Left ventricle myocardium superior (tissue), 1 donor: ENCODE measurements at regions not wholly inside any gene's neighbourhood (a gene's known extent, or its start where the extent isn't known, plus 50 kb on each side); places are given as distances from the start of the nearest gene placed in this dataset.
"Not testable (repeated sequence)": the region's sequence is repeated elsewhere in the genome, so short reads cannot be mapped to it uniquely, and the experiment has no call there.

Source experiments
- ATAC-seq: fragments of 200-7000 bp; cut with Tn5 transposase; one replicate; pipeline ENCODE4 v1.9.1; 2020; ENCODE audit warnings: mild to moderate bottlenecking, moderate library complexity
- DNase-seq: peaks from one replicate; pipeline ENCODE4 v3.0.0-alpha.2; 2020
- intact Hi-C: fragments of 100-400 bp; cut with micrococcal nuclease; formaldehyde crosslinking; loops from one replicate; pipeline ENCODE4 v1.11.0; 2022
- donor health status: DM: no; HTN: yes; CAD: no; lungs with severe emphysema.

DNA sequence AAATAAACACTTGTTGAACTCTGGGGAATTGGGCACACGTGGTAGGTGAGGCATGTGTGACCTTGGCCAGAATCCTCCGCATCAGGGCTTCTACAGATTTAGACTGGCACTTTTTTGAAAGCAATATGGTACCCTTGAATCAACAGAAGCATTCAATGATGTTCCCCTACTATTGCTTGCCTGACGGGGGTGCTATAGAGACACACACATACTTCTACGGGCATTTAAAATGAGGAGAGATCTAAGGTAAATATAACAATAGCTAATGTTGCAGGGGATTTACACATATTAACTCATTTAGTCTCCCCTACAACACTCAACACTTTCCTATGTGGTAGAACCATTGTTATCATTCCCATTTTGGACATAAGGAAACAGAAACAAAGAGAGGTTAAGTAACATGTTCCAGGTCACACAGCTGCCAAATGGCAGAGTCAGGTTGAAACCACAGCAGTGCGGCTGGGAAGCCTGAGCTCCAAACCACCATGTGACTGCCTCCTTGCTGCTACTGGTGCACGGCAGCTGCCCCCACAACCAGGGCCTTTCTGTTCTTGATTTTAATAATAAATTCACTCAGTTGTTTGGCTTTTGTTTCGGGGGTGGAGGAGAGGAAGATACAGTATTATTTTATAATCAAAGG is 147.4 kb downstream of the ZNF281 start:
- intact Hi-C loops = no loop called here
- ATAC-seq (no peak), DNase-seq (no peak)

DNA sequence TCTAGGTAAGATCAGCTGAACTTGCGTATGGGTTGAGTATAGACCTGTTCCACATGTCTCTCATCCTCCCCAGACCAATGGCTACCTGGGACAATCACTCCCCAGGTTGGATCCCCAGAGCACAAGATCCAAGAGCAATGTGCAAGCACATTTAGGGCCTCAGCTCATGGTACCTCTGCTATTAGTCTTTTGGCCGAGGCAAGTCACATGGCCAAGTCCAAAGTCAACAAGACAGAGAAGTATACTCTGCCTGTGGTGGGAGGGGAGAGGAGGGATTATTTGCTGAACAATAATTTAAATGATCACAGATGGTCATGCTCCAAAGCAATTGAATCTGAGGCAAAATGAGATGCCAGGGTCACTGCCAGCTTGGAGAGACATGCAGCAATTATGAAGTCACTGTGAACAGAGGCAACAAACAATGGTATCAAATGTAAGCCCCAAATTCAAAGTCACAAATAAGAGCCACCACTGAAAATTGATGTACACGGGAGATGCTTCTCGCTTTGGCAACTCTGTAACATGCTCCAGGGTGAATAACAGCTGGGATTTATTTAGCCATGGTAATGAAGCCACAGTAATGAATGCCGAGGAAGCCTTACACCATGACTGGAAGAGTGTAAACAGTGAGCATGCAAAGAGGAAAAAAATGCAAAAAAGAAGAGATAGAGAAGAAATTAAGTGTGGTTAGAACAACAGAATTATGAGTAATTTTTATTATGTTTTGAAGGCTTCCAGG is 149.1 kb downstream of the ZNF281 start:
- intact Hi-C loops = no loop called here
- ATAC-seq (no peak), DNase-seq (no peak)

DNA sequence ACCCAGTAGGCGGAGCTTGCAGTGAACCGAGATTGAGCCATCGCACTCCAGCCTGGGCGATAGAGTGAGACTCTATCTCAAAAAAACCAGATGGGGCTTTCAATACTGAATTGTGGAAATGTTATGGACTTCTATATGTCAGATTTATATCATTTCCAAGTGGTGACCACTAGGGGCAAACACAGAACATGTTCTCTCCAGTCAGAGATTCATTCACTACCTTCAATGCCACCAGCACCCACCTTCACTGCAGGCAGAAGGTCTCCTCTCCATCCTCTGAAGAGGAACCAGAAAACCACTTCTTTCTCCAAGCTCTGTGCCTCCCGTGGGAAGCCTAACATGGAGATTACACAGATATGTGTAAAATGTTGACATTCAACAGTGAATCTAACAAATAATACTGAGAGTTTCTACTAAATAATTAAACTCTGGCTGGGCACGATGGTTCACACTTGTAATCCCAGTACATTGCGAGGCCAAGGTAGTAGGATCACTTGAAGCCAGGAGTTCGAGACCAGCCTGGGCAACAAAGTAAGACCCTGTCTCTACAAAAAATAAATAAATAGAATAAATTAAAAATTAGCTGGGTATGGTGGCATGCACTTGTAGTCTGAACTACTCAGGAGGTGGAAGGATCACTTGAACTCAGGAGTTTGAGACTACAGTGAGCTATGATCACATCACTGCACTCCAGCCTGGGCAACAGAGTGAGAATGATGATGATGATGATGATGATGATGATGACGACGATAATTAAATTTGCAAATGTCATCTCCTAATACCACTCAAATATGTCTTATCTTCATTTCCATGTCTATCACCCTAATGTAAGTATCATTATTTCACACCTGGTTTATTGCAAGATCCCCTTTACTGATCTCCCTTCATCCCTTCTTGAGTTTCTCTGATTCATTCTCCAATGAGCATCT is 151.1 kb downstream of the ZNF281 start:
- DNase-seq (no peak), ATAC-seq (no peak)
- intact Hi-C loops = no loop called here

DNA sequence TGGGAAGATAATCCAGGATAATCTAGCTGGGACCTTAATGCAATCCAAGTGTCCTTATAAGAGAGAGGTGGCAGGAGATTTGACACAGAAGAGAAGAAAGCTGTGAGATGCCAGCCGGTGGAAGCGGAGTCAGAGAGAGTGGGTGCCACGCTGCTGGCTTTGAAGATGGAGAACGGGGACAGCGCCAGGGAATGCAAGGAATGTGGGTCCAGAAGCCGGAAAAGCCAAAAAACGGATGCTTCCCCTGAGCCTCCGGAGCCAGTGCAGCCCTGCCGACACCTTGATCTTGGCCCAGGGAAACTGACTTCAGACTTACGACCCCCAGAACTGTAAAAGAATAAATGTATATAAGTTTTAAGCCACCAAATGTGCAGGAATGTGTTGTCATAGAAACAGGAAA is 152.6 kb downstream of the ZNF281 start:
- ATAC-seq (no peak), DNase-seq (no peak)
- intact Hi-C loops = no loop called here

DNA sequence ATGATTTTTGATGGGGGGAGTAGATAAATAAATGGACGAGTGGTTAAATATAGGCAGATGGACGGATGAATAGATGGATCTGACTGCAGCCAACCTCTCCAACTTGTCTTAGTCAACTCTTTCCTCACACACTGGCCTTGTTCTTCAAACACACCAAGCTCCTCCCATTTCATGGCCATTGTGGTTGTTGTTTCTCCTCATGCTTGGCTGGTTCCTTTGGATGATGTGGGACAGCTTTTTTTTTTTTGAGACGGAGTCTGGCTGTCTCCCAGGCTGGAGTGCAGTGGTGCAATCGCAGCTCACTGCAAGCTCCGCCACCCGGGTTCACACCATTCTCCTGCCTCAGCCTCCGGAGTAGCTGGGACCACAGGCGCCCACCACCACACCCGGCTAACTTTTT is 155.2 kb downstream of the ZNF281 start:
- ATAC-seq, DNase-seq, intact Hi-C loops: not testable (repeated sequence)

DNA sequence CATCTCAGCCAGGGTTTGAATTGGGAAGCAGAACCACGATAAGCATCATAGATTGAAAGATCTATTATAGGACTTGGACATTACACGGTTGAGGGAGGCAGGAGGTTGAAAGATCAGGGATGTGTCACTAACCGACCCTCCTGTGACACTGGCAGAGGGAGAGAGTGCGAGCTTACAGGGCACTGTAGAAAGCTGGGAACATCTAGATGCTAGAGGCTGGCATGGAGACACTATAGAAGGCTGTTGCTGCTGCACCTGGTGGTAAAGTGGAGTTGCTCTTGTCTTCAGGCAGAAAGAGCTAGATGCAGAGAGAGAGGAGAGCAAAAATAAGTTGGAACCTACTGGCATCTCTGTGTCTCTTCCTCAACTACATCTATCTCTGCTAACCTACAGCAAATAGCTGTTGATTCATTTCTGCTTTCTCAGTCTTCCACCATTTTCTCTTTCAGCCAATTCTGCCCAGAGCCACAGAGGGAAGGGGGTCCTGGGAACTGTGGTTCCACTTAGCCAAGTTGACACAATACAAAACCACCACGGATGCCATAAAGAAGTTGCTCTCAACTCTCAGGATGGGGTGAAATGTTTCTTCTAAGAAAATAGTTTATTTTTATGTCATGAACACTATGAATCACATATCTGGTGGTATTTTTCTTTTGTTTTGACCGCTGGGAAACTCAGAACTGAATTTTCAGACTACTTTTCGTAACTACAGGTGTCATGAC is 155.9 kb downstream of the ZNF281 start:
- no peak for ATAC-seq

DNA sequence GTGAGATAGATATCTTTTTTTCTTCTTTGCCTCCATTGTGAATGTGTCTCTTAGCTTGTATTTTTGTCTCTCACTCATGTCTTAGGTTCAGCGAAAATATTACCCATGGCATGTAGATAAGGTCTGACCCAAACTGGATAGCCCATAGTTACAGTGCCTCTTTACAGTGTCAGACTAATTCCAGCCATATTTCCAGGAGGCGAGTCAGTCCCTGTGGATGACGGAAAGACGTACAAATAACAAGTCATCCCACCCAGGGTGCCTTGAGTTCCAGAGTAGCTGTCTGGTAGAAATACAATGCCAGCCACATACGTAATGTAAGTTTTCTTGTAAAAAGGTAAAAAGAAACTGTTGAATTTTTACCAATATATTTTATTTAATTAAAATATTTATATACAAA is 157.3 kb downstream of the ZNF281 start:
- no peak for ATAC-seq
- DNase-seq = no peak

More for the DNA sequence above, 155.9 kb downstream of the ZNF281 start:
- DNase-seq = no peak
- intact Hi-C loops = no loop called here

DNA sequence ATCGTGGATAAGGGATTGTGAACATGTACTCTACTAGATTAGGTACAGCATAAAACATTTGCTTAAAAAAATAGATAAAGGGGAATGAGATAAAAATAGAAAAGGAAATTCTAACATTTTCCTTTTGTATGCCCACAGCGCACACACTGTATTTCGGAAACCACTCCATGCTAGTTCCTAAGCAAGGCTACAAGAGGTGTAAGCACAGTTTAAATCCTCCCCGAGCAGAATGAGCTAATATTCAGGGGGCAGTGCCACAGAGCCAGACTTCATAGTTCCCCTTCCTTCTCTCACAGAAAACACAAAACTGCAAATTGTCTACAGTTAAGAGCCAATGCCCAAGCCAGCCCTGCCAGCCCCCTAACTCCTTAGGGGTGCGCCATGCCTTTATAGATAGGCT is 159.4 kb downstream of the ZNF281 start:
- ATAC-seq (no peak), DNase-seq (no peak)
- intact Hi-C loops = no loop called here

More for the DNA sequence above, 157.3 kb downstream of the ZNF281 start:
- intact Hi-C loops = no loop called here

DNA sequence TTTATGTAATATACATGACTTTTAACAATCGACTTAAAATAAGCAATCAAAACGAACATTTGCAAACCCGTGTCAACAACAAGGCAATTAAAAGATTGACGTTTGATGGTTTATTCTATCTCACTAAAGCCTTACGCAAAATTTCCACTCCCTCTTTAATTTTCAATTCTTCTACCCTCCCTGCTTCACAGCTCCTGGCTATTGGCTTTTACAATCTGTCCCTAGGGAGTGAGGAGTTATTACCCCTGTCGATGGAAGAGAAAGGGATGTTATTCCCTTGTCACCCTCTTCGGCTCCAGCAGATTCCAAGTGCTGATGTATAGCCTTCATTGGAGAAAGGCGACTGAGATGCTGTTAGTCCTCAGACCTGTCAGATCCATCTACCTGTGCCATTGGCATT is 161.3 kb downstream of the ZNF281 start:
- ATAC-seq = no peak
- intact Hi-C loops = no loop called here
- no peak for DNase-seq

DNA sequence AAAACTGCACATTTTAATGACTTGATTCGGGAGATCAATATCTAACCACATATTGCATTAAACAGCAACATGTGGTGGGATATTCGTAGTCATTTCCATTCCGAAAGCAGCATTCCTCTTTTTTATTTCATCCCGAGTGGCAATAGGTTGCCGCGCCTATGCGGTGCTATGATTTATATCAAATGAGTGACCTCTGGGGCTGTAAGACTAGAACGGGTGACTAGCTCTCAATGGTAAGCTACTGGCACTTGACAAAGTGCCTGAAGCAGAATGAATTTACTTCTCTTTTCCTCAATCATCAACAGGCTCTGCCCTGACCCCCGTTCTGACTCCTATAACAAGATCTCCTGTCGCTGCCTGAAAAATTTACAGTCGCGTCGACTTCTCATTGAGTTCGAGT is 162.3 kb downstream of the ZNF281 start:
- intact Hi-C loops = no loop called here
- ATAC-seq (no peak), DNase-seq (no peak)

DNA sequence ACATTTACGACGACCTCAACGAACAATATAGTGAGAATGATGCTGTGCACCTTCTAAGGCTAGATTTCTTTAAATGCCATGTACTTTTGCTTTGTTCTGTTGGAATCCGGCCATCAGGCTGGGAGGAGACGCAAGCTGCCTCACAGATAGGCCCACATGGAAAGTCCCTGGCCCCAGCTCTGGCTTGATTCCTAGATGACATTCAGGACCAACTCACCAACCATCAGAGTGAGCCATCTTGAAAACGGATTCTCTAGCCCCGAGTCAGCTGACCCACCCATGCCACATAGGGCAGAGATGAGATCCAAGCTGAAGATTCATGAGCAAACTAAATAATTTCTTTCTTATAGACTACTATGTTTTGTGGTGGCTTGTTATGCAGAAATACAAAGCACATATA is 164.4 kb downstream of the ZNF281 start:
- intact Hi-C loops = no loop called here
- DNase-seq (no peak), ATAC-seq (no peak)

DNA sequence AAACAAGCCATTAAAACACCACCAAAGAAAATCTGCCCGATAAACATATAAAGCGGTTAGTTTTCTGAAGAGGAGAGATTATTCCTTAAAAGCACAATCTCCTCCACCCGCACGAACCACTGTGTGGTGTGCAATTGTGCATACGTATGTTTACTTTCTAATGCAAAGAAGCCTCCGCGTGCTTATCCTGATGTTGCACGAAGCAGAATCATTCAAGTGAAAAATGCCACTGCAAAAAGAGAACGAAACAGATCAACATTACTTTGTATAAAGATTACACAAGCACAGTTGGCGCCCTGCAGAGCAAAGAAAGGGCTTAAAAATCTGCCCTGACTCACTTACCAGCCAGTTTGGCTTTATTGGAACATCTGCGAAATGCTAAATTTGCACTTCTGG is 166.8 kb downstream of the ZNF281 start:
- ATAC-seq (no peak), DNase-seq (no peak)
- intact Hi-C loops = no loop called here

DNA sequence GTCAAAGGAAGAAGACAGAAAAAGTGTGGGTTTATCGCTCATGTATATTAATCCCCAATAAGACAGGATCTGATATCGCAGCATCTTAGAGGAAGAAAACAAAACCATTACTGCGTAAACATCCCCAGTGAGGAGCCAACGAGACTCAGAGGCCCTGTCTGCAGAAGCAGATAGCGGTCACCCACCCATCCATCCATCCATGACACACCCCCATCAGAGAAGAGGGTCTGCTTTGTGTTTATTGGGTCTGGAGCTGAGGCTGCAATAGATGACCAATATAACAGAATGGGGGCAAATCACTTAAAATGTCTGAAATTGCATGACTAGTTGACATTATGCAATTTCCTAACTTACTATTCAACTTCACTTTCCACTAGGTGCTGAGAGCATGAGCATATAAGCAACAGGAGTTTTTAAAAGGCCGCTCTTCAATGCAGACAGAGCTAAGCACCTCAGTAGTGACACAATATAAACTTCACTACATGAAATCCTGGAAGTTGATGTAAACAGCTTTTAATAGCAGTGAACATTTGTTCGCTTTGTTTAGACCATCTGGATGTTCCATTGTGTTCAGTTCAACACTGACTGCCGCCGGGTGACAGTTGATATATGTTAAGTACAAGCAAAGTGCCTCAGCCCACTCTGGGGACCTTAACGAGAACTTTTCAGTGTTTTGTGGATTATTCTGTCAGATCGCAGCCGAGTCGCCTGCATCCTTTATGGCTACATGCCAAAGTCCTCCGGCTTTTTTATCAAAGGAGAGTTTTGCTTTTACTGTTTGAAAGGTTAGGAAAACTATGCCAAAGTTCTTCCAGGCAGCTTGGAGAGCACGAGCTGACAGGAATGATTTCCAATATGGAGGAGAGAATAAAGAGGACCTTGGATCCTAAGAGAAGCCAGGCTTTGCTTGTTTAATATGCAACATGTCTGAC is 167.5 kb downstream of the ZNF281 start:
- intact Hi-C loops = no loop called here
- peak; percentile 92 for ATAC-seq
- no peak for DNase-seq

DNA sequence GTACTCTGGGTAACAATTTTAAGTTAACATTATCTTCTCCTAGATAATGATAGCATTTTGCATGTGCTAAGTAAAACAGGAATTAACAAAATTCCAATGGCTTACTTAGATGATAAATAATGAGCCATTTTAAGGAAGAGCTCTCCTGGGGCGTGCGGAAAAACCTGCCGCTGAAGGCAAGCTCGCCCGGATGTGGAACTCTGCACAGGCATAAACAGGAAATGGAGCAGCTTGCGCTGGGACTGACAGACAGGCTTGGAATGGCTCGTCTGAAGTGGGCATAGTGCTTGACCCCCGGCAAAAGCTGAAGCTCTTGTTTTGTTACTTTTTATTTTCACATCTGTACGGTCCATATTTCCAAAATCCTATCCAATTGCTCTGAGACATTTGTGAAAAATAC is 169.2 kb downstream of the ZNF281 start:
- DNase-seq (no peak), ATAC-seq (no peak)
- intact Hi-C loops = no loop called here

DNA sequence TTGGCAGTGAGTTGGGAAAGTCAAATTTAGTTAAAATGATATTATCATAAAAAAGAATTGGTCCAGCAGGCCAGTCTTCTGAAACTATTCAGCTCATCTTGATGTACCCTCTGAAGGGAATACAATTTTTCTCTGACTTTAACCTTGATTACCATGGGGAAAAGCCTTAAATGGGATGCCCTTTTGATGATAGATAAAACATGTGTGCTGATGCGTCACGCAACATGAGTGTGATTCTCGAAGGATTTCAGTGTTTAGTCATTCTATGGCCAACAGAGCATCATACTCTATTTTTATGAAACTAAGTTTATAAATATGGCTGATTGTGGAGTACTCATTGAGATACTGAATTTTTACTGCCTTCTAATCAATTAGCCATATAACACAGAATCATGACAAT is 171.5 kb downstream of the ZNF281 start:
- no peak for ATAC-seq
- DNase-seq = no peak
- intact Hi-C loops = no loop called here

DNA sequence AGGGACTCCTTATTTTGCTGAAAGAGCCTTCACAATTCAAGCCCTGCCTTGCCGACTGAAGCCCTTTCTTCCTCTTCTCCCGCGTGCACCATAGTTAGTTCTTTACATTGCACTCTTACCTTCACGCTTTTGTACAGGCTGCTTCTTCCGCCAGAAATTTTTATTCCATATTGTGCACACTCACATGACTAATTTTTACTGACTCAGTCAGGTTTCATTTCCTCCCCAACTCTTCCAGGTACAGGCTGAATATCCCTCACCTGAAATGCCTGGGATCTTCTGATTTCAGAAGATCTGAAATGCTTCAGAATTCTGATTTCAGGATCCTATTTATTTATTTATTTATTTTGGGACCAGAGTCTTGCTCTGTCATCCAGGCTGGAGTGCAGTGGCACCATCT is 172.8 kb downstream of the ZNF281 start:
- DNase-seq (no peak), ATAC-seq (no peak)
- intact Hi-C loops = no loop called here

DNA sequence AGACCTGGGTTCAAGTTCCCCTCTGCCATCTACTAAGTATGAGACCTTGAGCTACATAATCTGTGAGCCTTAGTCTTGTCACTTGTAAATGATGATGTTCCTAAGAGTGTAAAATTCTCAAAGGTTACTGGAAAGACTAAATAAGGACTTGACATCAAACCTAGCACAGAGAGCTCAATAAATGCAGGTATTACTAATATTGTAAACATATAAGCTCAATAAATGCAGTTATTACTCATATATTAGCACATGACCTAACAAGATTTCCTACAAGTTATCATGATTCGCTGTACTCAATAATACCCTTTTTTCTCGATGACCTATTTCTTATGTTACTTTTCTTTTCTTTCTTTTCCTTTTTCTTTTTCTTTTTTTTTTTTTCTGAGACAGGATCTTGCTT is 174.9 kb downstream of the ZNF281 start:
- intact Hi-C loops = no loop called here
- DNase-seq = no peak
- no peak for ATAC-seq

DNA sequence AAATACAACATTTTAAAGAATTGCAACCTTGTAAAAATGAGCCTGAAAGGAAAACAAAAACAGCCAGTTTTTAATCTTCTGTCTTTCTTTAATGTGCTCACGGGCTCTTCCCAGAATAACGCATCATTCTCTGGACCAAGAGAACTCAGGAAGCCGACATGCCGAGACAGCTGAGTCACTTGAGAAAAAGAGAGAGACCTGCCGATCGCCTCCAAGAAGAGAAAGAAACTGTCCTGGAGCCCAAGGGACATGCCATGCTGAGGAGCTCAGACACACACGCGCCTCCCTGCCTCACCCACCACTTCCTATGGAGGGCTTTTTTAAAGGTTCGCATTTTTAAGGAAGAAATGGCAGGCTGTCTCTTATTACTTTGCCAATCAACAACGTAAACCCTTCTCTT is 176.4 kb downstream of the ZNF281 start:
- DNase-seq (no peak), ATAC-seq (no peak)
- intact Hi-C loops = no loop called here
